ENCODE measurements at regions not wholly inside any gene's neighbourhood (a gene's known extent, or its start where the extent isn't known, plus 50 kb on each side); places are given as distances from the start of the nearest gene placed in this dataset.

DNA sequence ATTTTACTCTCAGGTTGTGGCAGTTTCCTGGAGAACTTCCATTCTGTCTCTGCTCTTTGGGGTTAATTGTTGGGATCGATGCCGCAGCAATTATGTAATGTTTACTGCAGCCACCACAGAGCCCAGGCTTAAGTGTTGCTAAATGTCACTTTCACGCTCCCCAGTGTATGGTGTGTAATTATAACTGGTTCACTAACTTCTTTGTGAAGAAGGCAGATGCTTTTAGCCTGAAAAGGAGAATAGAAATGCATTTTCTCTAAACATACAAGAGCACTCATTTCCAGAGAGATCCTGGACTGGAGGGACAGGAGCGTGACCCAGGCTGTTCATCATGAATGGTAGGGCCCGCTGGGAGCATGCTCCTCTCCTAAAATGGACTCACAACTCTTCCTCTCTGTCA lies 132.2 kb upstream of the PLET1 start:
- Mint-ChIP-seq H3K27ac (no peak overlapping the region), H3K4me3 (no peak overlapping the region), H3K9me3 (peaks cover 0 to 19% (median 5%) of the 10 kb centered on the region in 11 donors), H3K4me1 (peaks cover 0 to 18% (median 0%) of the 10 kb centered on the region in 7 donors), H3K36me3 (peaks cover 0 to 32% (median 29%) of the 10 kb centered on the region in 5 donors), H3K27me3 (peaks cover 0 to 17% (median 5%) of the 10 kb centered on the region in 5 donors)
- Histone ChIP-seq H3K9me3 (ENCODE audit: control insufficient read depth in 2 of 3, low read length in 3 of 3) (peaks cover 0 to 3% (median 0%) of the 10 kb centered on the region in 3 experiments), H3K4me1 (ENCODE audit: control insufficient read depth in 2 of 2, insufficient read depth in 2 of 2, low read length in 2 of 2) (no peaks in the 10 kb centered on the region), H3K27me3 (ENCODE audit: control insufficient read depth in 2 of 2, insufficient read depth in 2 of 2, low read length in 2 of 2) (no peaks in the 10 kb centered on the region), H3K4me3 (ENCODE audit: low read length) (no peak overlapping the region), H3K27ac (ENCODE audit: low read depth, low read length) (no peak overlapping the region), H3K36me3 (ENCODE audit: control insufficient read depth in 2 of 3, insufficient read depth in 3 of 3, low read length in 3 of 3) (no peaks in the 10 kb centered on the region)
- POLR2A ChIA-PET, result no interaction called here
- CTCF ChIA-PET, result no interaction called here
- intact Hi-C loops (cut with micrococcal nuclease), result no loop called here
- DNase-seq (no peak), ATAC-seq (no peak)

DNA sequence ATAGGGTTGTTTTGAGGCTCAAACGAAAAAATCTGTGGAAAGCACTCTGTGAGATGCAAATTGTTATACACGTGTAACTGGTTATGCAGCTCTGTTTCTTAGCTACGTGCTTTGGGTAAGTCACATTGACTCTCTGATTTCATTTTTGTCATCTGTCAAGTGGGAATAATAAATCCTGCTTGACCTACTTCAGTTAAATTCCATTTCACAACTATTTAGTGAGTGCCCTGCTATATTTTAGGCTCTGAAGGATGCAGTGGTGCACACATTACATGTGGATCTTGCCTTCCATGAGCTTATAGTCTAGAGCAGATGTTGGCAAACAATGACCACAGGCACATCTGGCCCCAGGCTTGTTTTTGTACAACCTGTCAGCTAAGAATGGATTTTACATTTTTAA lies 133.6 kb upstream of the PLET1 start:
- POLR2A ChIA-PET, result no interaction called here
- Histone ChIP-seq H3K27me3 (ENCODE audit: control insufficient read depth in 2 of 2, insufficient read depth in 2 of 2, low read length in 2 of 2) (no peaks in the 10 kb centered on the region), H3K9me3 (ENCODE audit: control insufficient read depth in 2 of 3, low read length in 3 of 3) (no peaks in the 10 kb centered on the region), H3K36me3 (ENCODE audit: control insufficient read depth in 2 of 3, insufficient read depth in 3 of 3, low read length in 3 of 3) (no peaks in the 10 kb centered on the region), H3K4me1 (ENCODE audit: control insufficient read depth in 2 of 2, insufficient read depth in 2 of 2, low read length in 2 of 2) (no peaks in the 10 kb centered on the region), H3K4me3 (ENCODE audit: low read length) (no peak overlapping the region), H3K27ac (ENCODE audit: low read depth, low read length) (no peak overlapping the region)
- ATAC-seq (no peak), DNase-seq (no peak)
- H3K36me3 Mint-ChIP-seq, result peaks cover 0 to 27% (median 19%) of the 10 kb centered on the region in 5 donors
- intact Hi-C loops (cut with micrococcal nuclease), result no loop called here
- no peak overlapping the region for H3K27ac Mint-ChIP-seq
- CTCF ChIA-PET, result no interaction called here
- peaks cover 0 to 10% (median 5%) of the 10 kb centered on the region in 5 donors for H3K27me3 Mint-ChIP-seq
- H3K9me3 Mint-ChIP-seq, result peaks cover 0 to 11% (median 0%) of the 10 kb centered on the region in 11 donors
- H3K4me1 Mint-ChIP-seq, result peaks cover 0 to 18% (median 0%) of the 10 kb centered on the region in 7 donors
- no peak overlapping the region for H3K4me3 Mint-ChIP-seq

DNA sequence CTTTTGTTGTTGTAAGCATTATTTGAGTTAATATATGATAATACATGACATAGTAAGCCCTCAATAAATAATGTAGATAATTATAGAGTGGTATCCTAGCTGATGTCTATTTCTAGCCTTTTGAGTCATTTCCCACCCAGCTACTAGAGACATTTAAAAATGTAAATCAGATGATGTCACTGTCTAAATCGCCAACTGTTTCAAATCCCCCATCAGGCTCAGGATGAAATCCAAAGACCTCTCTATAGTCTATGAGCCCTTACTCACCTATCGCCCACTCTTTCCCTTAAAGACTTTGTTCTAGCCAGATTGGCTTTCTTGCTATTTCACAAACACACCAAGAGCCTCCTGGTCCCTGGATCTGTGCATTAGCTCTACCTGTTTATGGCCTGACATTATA lies 135.4 kb upstream of the PLET1 start:
- no peaks in the 10 kb centered on the region for H3K9me3 ChIP-seq (ENCODE audit: control insufficient read depth in 2 of 3, low read length in 3 of 3)
- Mint-ChIP-seq H3K27me3 (peaks cover 0 to 10% (median 3%) of the 10 kb centered on the region in 5 donors), H3K9me3 (peaks cover 0 to 3% (median 0%) of the 10 kb centered on the region in 11 donors), H3K4me3 (no peak overlapping the region), H3K4me1 (peaks cover 0 to 15% (median 6%) of the 10 kb centered on the region in 7 donors), H3K27ac (no peak overlapping the region), H3K36me3 (peaks cover 0 to 10% (median 8%) of the 10 kb centered on the region in 5 donors)
- ATAC-seq (no peak), DNase-seq (no peak)
- CTCF ChIA-PET, result no interaction called here
- no peaks in the 10 kb centered on the region for H3K27me3 ChIP-seq (ENCODE audit: control insufficient read depth in 2 of 2, insufficient read depth in 2 of 2, low read length in 2 of 2)
- no peaks in the 10 kb centered on the region for H3K4me1 ChIP-seq (ENCODE audit: control insufficient read depth in 2 of 2, insufficient read depth in 2 of 2, low read length in 2 of 2)
- POLR2A ChIA-PET, result no interaction called here
- intact Hi-C loops (cut with micrococcal nuclease), result no loop called here
- no peak overlapping the region for H3K27ac ChIP-seq (ENCODE audit: low read depth, low read length)
- H3K36me3 ChIP-seq (ENCODE audit: control insufficient read depth in 2 of 3, insufficient read depth in 3 of 3, low read length in 3 of 3), result no peaks in the 10 kb centered on the region
- no peak overlapping the region for H3K4me3 ChIP-seq (ENCODE audit: low read length)

DNA sequence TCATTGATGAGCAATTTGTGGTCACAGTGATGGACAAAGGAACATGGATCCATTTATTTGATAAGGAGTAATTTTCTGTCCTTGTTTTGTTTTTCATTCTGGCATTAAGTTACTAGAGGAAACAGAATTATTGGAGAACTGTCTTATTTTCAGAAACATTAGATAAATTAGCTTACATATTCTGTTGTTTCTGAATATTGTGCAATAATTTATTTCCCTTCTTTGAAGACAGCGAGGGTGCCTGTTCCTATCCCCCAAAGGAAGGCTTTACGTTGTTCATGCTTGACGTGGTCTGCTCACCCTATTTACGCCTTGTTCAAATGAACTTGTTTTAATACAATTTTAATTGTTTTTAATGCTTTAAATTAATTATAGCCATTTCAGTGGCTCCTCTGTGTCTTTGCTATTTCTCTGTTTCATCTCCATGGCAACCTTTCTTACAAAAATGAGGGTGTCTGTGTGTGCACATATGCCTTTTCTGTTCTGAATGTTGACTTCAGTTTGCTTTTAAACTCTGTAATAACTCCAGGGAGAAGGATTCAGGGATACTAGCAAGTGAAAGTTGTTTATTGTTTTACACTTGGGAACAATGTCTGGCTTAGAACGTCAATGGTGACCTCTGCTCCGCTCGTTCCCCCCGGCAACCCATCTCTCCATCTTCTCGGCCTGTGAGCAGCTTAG lies 138.3 kb upstream of the PLET1 start:
- Histone ChIP-seq H3K27ac (ENCODE audit: low read depth, low read length) (no peak overlapping the region), H3K36me3 (ENCODE audit: control insufficient read depth in 2 of 3, insufficient read depth in 3 of 3, low read length in 3 of 3) (no peaks in the 10 kb centered on the region), H3K4me3 (ENCODE audit: low read length) (no peak overlapping the region), H3K4me1 (ENCODE audit: control insufficient read depth in 2 of 2, insufficient read depth in 2 of 2, low read length in 2 of 2) (no peaks in the 10 kb centered on the region), H3K27me3 (ENCODE audit: control insufficient read depth in 2 of 2, insufficient read depth in 2 of 2, low read length in 2 of 2) (no peaks in the 10 kb centered on the region), H3K9me3 (ENCODE audit: control insufficient read depth in 2 of 3, low read length in 3 of 3) (no peaks in the 10 kb centered on the region)
- POLR2A ChIA-PET, result no interaction called here
- Mint-ChIP-seq H3K4me1 (peaks cover 0 to 9% (median 5%) of the 10 kb centered on the region in 7 donors), H3K4me3 (no peak overlapping the region), H3K27me3 (peaks cover 0 to 4% (median 0%) of the 10 kb centered on the region in 5 donors), H3K36me3 (peaks cover 0 to 3% (median 0%) of the 10 kb centered on the region in 5 donors), H3K27ac (no peak overlapping the region), H3K9me3 (no peaks in the 10 kb centered on the region)
- intact Hi-C loops (cut with micrococcal nuclease), result no loop called here
- DNase-seq, result no peak
- CTCF ChIA-PET, result no interaction called here
- no peak for ATAC-seq

DNA sequence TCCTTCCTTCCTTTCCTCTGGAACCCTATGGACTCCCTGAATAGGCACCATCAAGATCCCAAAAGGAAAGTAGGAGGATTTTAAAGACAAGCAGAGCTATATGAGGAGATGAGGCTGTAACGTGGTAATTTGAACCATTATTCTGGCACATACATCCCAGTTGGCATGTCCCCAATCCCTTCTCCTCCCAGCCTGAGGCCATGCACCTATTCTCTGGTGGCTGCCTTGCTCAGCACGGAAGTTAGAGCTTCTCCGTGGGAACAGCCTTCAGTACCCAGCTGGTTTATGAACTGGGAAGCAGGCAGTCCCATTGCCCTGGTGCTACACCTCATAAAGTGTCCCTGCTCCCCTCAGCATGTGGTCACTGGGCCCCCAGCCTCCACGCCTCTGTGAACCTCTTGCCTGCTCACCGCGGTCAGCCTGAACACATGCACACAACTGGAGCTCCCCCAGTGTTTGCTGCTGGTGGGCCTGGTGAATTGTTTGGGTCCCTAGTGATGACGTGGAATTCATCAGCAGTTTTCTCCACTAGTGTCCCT lies 139.9 kb upstream of the PLET1 start:
- Histone ChIP-seq H3K27me3 (ENCODE audit: control insufficient read depth in 2 of 2, insufficient read depth in 2 of 2, low read length in 2 of 2) (no peaks in the 10 kb centered on the region), H3K4me1 (ENCODE audit: control insufficient read depth in 2 of 2, insufficient read depth in 2 of 2, low read length in 2 of 2) (no peaks in the 10 kb centered on the region), H3K36me3 (ENCODE audit: control insufficient read depth in 2 of 3, insufficient read depth in 3 of 3, low read length in 3 of 3) (no peaks in the 10 kb centered on the region), H3K27ac (ENCODE audit: low read depth, low read length) (no peak overlapping the region), H3K9me3 (ENCODE audit: control insufficient read depth in 2 of 3, low read length in 3 of 3) (no peaks in the 10 kb centered on the region), H3K4me3 (ENCODE audit: low read length) (no peak overlapping the region)
- DNase-seq, result no peak
- Mint-ChIP-seq H3K9me3 (no peaks in the 10 kb centered on the region), H3K4me1 (peaks cover 0 to 9% (median 5%) of the 10 kb centered on the region in 7 donors), H3K4me3 (no peak overlapping the region), H3K27ac (peak overlapping the region in 2 of 9 donors; percentile 11 to 25), H3K27me3 (peaks cover 0 to 4% (median 0%) of the 10 kb centered on the region in 5 donors), H3K36me3 (peaks cover 0 to 3% (median 0%) of the 10 kb centered on the region in 5 donors)
- CTCF ChIA-PET, result no interaction called here
- POLR2A ChIA-PET, result no interaction called here
- ATAC-seq, result no peak
- intact Hi-C loops (cut with micrococcal nuclease), result no loop called here

DNA sequence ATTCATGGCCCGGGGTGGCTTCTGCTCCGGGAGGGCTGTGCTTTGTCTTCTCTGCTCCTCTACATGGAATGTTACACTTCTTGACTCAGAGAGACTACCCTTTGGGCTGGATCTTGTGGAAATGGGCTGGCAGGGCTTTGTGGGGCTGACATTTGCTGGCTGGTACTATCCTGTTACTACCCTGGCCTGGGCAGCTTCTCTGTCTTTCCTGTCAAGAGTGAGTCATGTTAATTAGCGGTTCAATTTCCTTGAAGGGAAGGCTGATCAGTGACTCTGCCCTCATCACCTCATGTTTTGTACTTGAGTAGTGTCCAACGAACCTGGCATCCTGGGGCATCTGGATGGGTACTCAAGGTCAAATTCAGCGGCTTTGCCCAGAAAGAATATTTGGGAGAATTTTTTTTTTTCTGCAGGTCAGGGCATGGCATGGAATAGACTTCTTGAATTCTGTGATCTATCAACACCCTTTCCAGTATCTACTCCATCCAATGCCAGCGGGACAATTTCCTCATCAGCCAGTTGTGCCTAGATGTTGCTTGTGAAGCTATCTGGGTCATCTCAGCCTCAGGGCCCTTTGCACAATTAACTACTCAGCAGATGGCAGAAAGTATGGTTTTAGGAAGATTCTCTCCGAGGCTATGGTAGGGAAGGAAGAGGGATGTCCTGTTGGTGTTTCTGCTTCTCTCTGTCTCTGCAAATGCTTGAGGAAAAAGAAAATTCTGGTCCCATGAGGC lies 140.5 kb upstream of the PLET1 start:
- Histone ChIP-seq H3K4me1 (ENCODE audit: control insufficient read depth in 2 of 2, insufficient read depth in 2 of 2, low read length in 2 of 2) (no peaks in the 10 kb centered on the region), H3K27me3 (ENCODE audit: control insufficient read depth in 2 of 2, insufficient read depth in 2 of 2, low read length in 2 of 2) (no peaks in the 10 kb centered on the region), H3K9me3 (ENCODE audit: control insufficient read depth in 2 of 3, low read length in 3 of 3) (no peaks in the 10 kb centered on the region), H3K4me3 (ENCODE audit: low read length) (no peak overlapping the region), H3K27ac (ENCODE audit: low read depth, low read length) (no peak overlapping the region), H3K36me3 (ENCODE audit: control insufficient read depth in 2 of 3, insufficient read depth in 3 of 3, low read length in 3 of 3) (no peaks in the 10 kb centered on the region)
- H3K4me3 Mint-ChIP-seq, result peak overlapping the region in 1 of 10 donors; percentile 8
- peaks cover 0 to 3% (median 0%) of the 10 kb centered on the region in 5 donors for H3K36me3 Mint-ChIP-seq
- ChIA-PET CTCF (no interaction called here), POLR2A (no interaction called here)
- H3K27ac Mint-ChIP-seq, result no peak overlapping the region
- no peak for ATAC-seq
- no peak for DNase-seq
- no peaks in the 10 kb centered on the region for H3K9me3 Mint-ChIP-seq
- peaks cover 0 to 9% (median 5%) of the 10 kb centered on the region in 7 donors for H3K4me1 Mint-ChIP-seq
- intact Hi-C loops (cut with micrococcal nuclease), result no loop called here
- peaks cover 0 to 4% (median 0%) of the 10 kb centered on the region in 5 donors for H3K27me3 Mint-ChIP-seq
